HG03060 (cell line): ENCODE measurements at regions not wholly inside any gene's neighbourhood (a gene's known extent, or its start where the extent isn't known, plus 50 kb on each side); places are given as distances from the start of the nearest gene placed in this dataset.

Experiments
- ATAC-seq: cut with Tn5 transposase; IDR thresholded peaks from one replicate; pipeline ENCODE4 v1.9.1; 2021; ENCODE audit warnings: low read depth, moderate number of reproducible peaks; ENCODE audit not compliant: unreplicated experiment

- ATAC-seq: no peak
Observed at GRCh38 chr2:58876126-58876525, 635.0 kb upstream of the FANCL start.

DNA sequence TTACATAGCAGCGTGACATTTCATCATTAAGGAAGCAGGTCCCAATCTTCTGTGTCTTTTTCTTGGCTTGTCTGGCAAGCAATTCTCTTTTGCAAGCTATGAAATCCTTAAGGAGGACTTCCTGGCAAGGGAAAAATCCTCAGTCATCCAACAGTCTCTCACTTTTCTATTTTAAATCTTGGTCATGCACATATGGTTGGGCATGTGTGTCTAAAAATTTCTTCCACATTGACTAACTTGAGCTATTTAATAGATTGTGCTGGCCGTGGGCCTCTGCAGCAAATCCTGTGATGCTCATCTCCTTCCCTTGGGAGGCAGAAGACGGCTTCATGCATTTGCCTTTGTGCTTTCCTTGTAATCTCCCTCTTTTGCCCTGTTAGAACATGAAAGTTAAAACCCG, 634.3 kb upstream of the FANCL start:
- ATAC-seq: no peak

DNA sequence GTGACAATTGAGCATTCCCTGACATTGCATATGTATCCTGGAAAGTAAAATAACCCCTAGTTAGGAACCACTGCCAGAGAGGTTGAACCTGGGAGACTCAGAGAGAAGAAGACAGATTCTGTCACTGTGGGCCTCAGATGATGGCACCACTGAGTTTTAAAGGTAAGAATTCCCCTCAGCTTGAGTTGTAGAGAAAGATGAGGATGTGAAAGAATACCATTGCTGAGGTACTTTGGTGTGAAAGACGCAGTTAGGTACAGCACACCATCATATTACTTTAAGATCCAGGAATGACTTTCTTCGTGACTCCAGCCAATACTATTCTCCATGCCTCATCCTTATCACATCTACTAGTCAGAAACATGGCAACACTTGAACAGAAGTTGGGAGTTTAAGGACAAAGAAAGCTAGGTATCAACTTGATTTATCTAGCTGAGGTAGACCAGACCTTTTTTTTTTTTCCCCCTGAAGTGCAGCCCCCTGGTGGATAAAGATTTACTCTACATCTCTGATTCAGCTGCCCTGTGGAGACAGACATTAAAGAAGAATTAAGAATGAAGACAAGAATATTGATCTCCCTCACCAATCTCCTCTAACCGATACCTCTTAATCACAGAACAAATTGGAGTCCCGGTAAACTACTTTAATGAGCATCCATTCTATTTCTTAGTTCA, 630.5 kb upstream of the FANCL start:
- no peak for ATAC-seq

- ATAC-seq: no peak
Observed at GRCh38 chr2:58870704-58871103, 629.6 kb upstream of the FANCL start.

- ATAC-seq: no peak
Observed at GRCh38 chr2:58866946-58867345, 625.8 kb upstream of the FANCL start.

DNA sequence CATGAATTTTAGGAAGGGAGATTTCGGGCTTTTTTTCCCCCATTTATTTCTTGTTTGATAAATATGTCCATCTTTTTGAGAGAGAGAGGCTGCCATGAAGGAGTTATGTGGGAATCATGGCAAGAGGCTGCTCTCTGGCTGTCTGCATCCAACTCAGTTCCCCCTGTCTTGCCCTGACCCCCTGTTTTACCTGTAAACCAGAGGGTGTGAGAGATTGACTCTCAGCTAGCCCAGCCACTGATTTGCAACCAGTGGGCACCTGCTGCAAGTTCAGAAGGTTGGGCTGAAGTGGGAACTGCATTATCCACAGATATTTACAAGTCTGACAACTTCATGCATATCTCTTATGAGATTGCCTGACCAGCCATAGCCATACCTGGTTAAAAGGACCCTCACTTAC, 625.4 kb upstream of the FANCL start:
- no peak for ATAC-seq

DNA sequence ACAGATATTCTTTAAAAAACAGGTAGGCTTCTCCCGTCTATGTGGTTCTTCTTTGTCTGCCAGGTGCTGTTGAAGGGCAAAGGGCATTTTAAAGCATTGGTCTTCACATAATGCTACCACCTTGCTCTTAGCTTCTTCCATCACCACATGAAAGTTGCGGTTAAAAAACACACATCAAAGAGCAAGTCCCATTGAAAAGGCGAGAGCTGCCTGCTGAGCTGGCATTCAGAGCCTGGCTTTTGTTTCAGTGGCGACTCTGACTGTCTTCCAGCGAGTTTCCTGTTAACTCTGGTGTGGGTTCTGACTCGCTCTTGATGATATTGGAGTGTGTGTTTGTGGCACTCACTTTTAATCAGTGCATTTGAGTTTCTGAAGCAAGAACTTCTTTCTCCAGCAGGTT, 624.9 kb upstream of the FANCL start:
- ATAC-seq: no peak

DNA sequence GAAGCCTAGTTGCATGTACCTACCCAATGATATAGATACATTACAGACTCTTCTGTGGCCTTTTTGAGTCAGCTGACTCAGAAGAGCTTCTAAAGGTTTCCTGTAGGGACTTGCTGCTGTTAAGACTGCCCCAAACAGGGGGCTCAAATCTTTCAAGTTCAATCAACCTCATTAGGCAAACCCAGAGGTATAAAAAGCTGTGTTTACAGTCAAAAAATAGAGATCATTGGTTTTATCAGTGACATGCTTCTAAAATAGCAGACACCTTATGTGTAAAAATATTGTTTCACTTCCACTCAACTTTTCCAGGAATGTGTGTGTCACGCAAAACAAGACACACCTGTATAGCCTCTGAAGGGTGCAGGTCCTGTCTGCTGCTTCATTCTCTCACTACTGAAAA, 624.3 kb upstream of the FANCL start:
- peak; percentile 42 for ATAC-seq

DNA sequence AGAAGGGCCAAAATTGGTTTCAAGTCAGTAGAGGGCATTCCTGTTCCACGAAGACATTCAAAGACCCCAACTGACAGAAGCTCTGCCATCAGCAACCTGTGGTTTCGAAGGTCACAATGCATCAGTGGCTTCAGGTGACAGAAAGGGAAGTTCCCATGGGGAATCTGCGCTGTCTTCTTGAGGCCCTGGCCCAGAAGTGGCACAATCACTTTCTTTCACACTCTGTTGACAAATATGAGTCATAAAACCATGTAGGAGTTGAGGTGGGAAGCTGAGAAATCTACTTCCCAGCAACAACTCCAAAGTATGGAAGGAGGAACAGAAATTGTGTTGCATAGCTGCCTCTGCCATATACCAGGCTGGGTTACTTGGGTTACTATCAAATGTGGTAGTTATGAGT, 621.1 kb upstream of the FANCL start:
- peak; percentile 38 for ATAC-seq

DNA sequence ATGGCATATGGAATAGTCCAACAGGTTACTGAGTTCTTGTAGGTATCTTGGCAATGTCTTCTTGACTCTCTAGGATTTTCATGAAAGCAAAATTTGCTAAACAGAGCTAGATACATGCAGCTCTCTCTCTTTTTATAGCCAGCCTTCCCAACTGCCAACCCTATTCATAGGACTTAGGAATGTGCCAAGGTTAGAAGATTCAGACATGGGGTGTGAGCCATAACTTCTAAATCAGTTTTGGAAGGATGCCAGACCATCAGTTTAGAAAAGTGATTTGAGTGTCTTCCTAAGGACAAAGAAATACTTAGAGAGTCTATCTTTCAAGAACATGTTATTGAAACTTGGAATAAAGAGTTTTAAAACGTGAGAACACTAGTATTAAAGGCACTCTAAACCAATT, 619.5 kb upstream of the FANCL start:
- ATAC-seq: no peak

GRCh38 chr2:58856100-58856499, 615.0 kb upstream of the FANCL start:
- ATAC-seq: no peak

DNA sequence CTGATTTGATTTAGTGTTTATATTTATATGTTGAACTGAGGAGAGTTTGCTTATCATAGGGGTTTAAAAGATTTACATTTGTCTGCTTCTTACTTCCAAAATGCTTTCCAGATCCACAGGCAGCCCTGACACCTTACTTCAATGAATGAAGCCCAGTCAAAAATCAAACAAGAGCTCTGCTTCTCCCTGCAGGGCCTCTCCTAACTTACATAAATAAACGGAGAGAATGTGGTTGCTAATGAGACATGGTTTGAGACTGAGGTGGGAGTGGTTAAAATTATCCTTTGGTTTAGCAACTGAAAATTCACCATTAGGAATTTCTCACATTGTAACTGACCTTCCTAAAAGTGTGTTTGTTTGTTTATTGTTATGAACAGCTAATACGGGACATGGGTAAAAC, 612.3 kb upstream of the FANCL start:
- ATAC-seq: no peak

DNA sequence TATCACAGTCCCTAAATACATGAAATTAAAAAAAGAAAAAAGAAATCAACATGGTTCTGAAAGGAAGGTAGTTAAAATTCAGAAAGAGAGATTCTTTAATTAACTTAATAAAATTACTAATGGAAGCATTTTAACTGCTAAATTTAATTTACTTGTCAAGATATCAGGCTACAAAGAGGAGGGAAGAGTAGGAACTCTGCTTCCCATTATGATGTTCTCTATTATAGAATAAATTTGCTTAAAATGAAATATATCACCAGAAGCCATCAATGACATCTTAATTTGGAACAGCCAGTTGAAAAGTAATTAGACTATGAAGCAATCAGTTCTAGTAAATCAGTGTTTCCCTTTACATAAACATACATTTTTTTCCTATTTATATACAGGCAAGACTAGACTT, 611.8 kb upstream of the FANCL start:
- no peak for ATAC-seq

DNA sequence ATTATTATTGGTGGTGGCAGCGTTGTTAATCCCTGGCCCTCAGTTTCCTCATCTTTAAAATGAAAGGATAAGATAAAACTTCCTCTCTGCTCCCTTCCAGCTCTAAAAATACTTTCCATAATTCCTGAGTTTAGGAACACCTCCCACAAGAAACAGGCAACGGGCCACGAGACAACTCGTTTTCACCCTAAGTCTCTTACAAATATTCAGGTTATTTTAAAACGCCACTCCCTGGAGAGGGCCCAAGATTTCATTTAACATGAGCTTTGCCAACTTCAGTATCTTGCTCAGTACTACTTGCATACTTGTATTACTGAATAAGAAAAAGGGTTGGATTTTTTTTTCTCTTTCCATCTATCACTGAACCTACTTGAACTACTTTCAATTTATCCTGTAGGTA, 611.1 kb upstream of the FANCL start:
- no peak for ATAC-seq

GRCh38 chr2:58851598-58851997, 610.5 kb upstream of the FANCL start:
- ATAC-seq: no peak

- no peak for ATAC-seq
Observed at GRCh38 chr2:58845011-58845410, 603.9 kb upstream of the FANCL start.

DNA sequence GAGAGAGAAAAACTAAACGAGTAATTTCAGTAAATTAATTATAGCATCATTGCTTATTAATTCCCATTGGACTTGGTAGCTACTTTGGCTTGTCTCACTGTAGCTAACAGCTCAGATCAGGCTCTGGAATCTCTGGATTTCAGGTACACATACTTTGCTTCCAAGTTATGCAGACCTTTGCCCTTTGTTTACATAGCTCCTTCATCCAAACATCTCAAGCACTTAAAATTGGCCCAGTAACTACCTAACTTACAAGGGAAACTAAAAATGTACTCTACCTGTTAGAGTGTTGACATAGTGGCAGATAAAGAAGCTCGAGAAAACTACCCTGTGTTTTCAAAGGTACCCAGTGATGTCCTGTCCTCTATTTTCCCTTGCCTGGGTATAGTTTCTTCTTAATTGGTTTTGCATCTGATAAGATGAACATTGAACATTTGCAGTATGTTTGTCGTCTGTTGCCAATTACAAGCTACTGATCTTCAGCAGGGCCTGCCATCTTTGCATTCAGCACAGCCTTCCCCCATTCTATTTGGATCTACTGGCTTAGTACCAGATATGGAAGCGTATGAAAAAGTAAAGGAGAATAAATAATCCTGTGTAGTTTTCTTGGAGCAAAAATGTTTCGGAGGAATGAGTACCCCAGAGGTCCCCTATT, 601.5 kb upstream of the FANCL start:
- ATAC-seq: no peak

DNA sequence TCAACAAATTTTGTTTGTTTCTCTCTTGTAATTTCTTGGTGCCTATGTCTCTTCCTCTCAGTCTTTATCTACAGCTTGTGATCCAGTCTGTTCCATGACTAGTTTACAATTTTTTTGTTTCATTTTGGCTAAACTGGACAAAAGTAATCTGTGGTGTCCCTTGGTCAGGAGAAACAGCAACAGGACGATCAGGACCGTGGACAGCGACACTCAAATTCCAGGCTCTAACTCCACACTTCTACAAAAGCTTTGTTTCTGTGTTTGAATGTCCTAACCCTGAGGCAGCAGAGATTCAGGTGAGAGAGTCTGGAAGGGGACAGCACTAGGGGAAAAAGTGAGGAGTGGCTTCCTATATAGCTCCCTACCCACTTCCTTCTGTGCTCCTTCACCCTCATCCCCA, 593.3 kb upstream of the FANCL start:
- no peak for ATAC-seq

- no peak for ATAC-seq
Observed at GRCh38 chr2:58826795-58827194, 585.7 kb upstream of the FANCL start.

DNA sequence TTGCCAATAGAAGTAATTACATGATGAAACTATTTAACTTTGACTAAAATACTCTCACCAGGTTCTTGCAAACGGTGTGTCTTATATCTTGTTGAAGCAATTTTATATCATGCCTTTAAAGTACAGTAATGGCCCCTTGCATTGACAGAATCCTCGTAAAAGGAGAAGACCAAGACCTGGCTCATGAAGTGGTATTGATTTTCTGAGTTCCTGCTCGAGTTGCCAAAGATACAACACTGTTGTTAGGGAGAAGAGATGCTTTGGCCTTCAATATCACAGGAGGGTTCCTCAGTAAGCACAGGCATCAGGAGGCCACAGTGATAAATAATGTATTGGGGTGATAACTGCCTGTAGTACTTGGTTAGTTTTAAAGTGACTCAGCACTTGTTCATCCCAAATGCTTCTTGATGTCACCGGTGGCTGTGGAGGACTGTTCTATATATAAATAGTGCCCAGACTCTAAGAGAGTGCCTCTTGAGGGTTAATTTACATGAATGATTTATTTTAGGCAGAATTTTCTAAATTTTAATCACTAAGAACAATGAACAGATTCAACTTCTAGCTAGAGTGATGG, 571.7 kb upstream of the FANCL start:
- no peak for ATAC-seq

- no peak for ATAC-seq
Observed at GRCh38 chr2:58805126-58805525, 564.0 kb upstream of the FANCL start.

- ATAC-seq: peak; percentile 35
Observed at GRCh38 chr2:58803192-58803591, 562.1 kb upstream of the FANCL start.
